NB4 (cell line): ENCODE measurements at regions not wholly inside any gene's neighbourhood (a gene's known extent, or its start where the extent isn't known, plus 50 kb on each side); places are given as distances from the start of the nearest gene placed in this dataset.

Experiments
- DNase-seq: peaks from one replicate; pipeline ENCODE4 v3.0.0; 2010; ENCODE audit warnings: low read depth
- H3K4me3 ChIP-seq: one replicate; pipeline ENCODE4 v1.5.1; 2011; ENCODE audit warnings: mild to moderate bottlenecking, low read depth, low read length, moderate library complexity
- MYC ChIP-seq: IDR thresholded peaks from 2 replicates; pipeline ENCODE4 v1.6.1; 2011; ENCODE audit warnings: low read depth, low read length
- POLR2A ChIP-seq: IDR thresholded peaks from 2 replicates; pipeline ENCODE4 v1.6.1; 2011; ENCODE audit warnings: mild to moderate bottlenecking; ENCODE audit not compliant: insufficient read length; ENCODE audit errors: extremely low read depth
- TF ChIP-seq, protein P1 (sequence below): IDR thresholded peaks from 2 replicates; pipeline ENCODE4 v1.6.1; 2011; ENCODE audit warnings: low read depth, low read length
- TF ChIP-seq, protein P2 (sequence below): IDR thresholded peaks from one replicate; pipeline ENCODE4 v1.5.1; 2012; ENCODE audit warnings: low read depth, low read length

DNA sequence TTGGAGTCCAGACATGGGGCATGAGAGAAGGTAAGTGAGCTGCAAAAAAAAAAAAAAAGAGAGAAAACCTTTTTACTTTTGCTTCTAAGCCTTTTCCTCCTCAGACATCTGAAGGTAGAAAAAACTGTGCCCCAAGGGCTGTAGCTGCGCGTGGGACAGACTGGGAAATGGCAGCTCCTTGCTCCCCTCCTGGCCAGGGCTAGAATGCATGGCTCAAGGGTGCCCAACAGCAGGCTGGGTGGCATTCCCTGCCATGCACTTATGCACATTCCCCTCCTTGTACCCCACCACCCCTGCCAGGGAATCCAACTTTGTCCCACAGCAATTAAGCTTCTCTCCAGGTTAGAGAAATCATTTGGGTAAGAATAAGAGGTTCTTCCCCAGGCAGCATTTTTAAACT is 421.2 kb downstream of the TRAM1L1 start:
- H3K4me3 ChIP-seq, result no peak overlapping the region
- TF ChIP-seq, protein P1, sequence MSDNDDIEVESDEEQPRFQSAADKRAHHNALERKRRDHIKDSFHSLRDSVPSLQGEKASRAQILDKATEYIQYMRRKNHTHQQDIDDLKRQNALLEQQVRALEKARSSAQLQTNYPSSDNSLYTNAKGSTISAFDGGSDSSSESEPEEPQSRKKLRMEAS, result no peak
- TF ChIP-seq, protein P2, sequence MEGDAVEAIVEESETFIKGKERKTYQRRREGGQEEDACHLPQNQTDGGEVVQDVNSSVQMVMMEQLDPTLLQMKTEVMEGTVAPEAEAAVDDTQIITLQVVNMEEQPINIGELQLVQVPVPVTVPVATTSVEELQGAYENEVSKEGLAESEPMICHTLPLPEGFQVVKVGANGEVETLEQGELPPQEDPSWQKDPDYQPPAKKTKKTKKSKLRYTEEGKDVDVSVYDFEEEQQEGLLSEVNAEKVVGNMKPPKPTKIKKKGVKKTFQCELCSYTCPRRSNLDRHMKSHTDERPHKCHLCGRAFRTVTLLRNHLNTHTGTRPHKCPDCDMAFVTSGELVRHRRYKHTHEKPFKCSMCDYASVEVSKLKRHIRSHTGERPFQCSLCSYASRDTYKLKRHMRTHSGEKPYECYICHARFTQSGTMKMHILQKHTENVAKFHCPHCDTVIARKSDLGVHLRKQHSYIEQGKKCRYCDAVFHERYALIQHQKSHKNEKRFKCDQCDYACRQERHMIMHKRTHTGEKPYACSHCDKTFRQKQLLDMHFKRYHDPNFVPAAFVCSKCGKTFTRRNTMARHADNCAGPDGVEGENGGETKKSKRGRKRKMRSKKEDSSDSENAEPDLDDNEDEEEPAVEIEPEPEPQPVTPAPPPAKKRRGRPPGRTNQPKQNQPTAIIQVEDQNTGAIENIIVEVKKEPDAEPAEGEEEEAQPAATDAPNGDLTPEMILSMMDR, result no peak
- TF ChIP-seq MYC (no peak), POLR2A (no peak)
- no peak for DNase-seq

GRCh38 chr4:116639070-116639577 is 446.3 kb downstream of the TRAM1L1 start:
- DNase-seq, result no peak
- TF ChIP-seq, protein P1, result no peak
- TF ChIP-seq POLR2A (no peak), MYC (no peak)
- TF ChIP-seq, protein P2, result no peak
- H3K4me3 ChIP-seq, result no peak overlapping the region

DNA sequence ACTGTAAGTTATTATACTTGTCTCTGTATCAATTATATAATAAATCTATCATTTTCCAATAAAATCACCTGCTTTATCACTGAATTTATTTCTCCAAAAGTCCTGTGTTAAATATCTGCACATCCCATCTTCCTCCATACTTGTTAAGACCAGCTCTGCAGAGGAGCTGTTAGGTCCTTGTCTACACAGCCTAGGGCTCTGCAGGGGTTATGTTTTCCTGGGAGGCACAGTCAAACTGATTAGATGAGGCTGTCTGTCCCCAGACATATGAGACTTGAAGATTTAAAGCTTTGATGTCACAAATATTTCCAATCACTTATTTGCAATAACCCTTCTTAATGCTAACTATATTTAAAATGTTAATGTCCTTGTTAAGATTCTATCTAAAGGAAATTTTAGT is 446.8 kb downstream of the TRAM1L1 start:
- no peak for DNase-seq
- TF ChIP-seq, protein P1, result no peak
- TF ChIP-seq POLR2A, result no peak
- H3K4me3 ChIP-seq, result no peak overlapping the region

DNA sequence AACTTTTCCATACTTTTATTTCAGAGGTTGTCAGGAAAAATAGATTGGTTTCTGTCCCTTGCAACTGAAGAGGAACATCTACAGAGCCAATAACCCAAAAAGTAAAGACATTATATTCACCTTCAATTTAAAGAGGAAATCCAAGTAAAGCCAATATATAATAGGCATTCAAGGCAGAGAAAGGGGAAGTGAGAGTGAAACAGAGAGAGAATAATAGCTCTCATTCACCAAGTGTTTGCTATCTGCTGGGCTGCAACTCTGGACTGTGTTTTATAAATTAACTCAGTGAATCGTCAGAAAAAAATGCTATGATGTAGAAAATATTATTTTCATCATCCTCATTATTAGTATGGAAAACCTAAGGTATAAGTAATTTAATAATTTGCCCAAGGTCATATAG is 448.5 kb downstream of the TRAM1L1 start:
- peak; percentile 11 for DNase-seq
- TF ChIP-seq MYC (no peak), POLR2A (no peak)
- TF ChIP-seq, protein P2, result no peak
- TF ChIP-seq, protein P1, result no peak
- no peak overlapping the region for H3K4me3 ChIP-seq

GRCh38 chr4:116632269-116632668 is 453.1 kb downstream of the TRAM1L1 start:
- DNase-seq, result no peak
- no peak for TF ChIP-seq MYC
- TF ChIP-seq, protein P1, result no peak
- TF ChIP-seq, protein P2, result no peak
- no peak for TF ChIP-seq POLR2A
- H3K4me3 ChIP-seq, result no peak overlapping the region

DNA sequence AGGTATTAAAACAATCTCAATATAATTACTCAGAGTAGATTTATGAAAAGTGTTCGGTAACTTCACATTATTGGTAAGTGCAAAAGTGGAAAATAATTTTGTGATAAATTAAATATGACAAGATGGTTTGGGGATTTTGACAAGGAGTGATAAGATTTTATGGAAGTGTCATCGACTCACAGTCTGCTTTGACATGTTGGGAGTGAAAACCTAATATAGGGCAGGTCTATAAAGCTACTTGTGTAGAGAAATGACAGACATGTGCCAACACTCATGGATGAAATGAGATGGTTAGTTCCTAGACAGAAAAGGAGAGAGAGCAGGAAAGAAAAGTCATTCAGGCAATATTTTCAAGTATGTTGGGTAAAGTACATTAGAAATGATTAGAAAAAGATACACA is 456.8 kb downstream of the TRAM1L1 start:
- TF ChIP-seq, protein P2, result no peak
- TF ChIP-seq MYC, result no peak
- TF ChIP-seq, protein P1, result no peak
- no peak for TF ChIP-seq POLR2A
- DNase-seq, result no peak
- H3K4me3 ChIP-seq, result no peak overlapping the region
